Activated T-cell treated with anti-CD3 and anti-CD28 coated beads, Interleukin-2, amount 50 U/mL, for 72 hours (primary cell): ENCODE measurements at regions not wholly inside any gene's neighbourhood (a gene's known extent, or its start where the extent isn't known, plus 50 kb on each side); places are given as distances from the start of the nearest gene placed in this dataset.

Experiments
- ATAC-seq, 2 donors: fragments of 150-1000 bp; cut with Tn5 transposase; replicated peaks in 1 of 2; 2 replicates each; pipeline ENCODE4 v1.10.0; 2021; ENCODE audit warnings: moderate library complexity in 2 of 2, mild to moderate bottlenecking in 1 of 2
- DNase-seq, 2 donors: peaks; one replicate each; pipeline ENCODE4 v3.0.0; 2021 to 2022; ENCODE audit warnings: mixed read lengths in 1 of 2
- H3K27ac Mint-ChIP-seq: one replicate; pipeline ENCODE4 v1.8.0; 2022; ENCODE audit warnings: mild to moderate bottlenecking, moderate library complexity, mixed read lengths
- H3K27me3 Mint-ChIP-seq: one replicate; pipeline ENCODE4 v1.8.0; 2022; ENCODE audit warnings: low read depth, mixed read lengths
- H3K36me3 Mint-ChIP-seq, 2 donors: one replicate each; pipeline ENCODE4 v1.8.0; 2022; ENCODE audit warnings: mixed read lengths in 2 of 2, mild to moderate bottlenecking in 1 of 2; ENCODE audit not compliant: insufficient read depth in 2 of 2
- H3K4me1 Mint-ChIP-seq: one replicate; pipeline ENCODE4 v1.8.0; 2022; ENCODE audit warnings: low read depth, mixed read lengths
- H3K4me3 Mint-ChIP-seq, 2 donors: one replicate each; pipeline ENCODE4 v1.8.0; 2022; ENCODE audit warnings: mild to moderate bottlenecking in 2 of 2, mixed read lengths in 2 of 2, moderate library complexity in 2 of 2
- H3K9me3 Mint-ChIP-seq, 2 donors: one replicate each; pipeline ENCODE4 v1.8.0; 2022; ENCODE audit warnings: mixed read lengths in 2 of 2

GRCh38 chr7:82701949-82702348, 258.4 kb upstream of the CACNA2D1 start:
- Mint-ChIP-seq H3K27me3 (no peaks in the 10 kb centered on the region), H3K9me3 (peaks cover 0 to 5% of the 10 kb centered on the region in 2 donors), H3K27ac (no peak overlapping the region), H3K36me3 (no peaks in the 10 kb centered on the region), H3K4me3 (no peak overlapping the region), H3K4me1 (no peaks in the 10 kb centered on the region)
- DNase-seq (no peak), ATAC-seq (no peak)

- no peak overlapping the region for H3K4me3 Mint-ChIP-seq
Observed at GRCh38 chr7:82700741-82701140, 257.2 kb upstream of the CACNA2D1 start.

GRCh38 chr7:82699773-82700186, 256.2 kb upstream of the CACNA2D1 start:
- Mint-ChIP-seq H3K4me3 (no peak overlapping the region), H3K9me3 (peaks cover 0 to 5% of the 10 kb centered on the region in 2 donors)

More at GRCh38 chr7:82700741-82701140, 257.2 kb upstream of the CACNA2D1 start:
- no peak for ATAC-seq
- H3K27me3 Mint-ChIP-seq = no peaks in the 10 kb centered on the region
- peaks cover 0 to 5% of the 10 kb centered on the region in 2 donors for H3K9me3 Mint-ChIP-seq
- no peak overlapping the region for H3K27ac Mint-ChIP-seq
- H3K4me1 Mint-ChIP-seq = no peaks in the 10 kb centered on the region
- DNase-seq = no peak
- no peaks in the 10 kb centered on the region for H3K36me3 Mint-ChIP-seq

GRCh38 chr7:82697897-82698296, 254.3 kb upstream of the CACNA2D1 start:
- no peak for DNase-seq
- no peak for ATAC-seq
- H3K27me3 Mint-ChIP-seq = no peaks in the 10 kb centered on the region
- H3K36me3 Mint-ChIP-seq = no peaks in the 10 kb centered on the region
- H3K4me3 Mint-ChIP-seq = no peak overlapping the region
- H3K4me1 Mint-ChIP-seq = no peaks in the 10 kb centered on the region
- peaks cover 0 to 3% of the 10 kb centered on the region in 2 donors for H3K9me3 Mint-ChIP-seq
- no peak overlapping the region for H3K27ac Mint-ChIP-seq

More at GRCh38 chr7:82699773-82700186, 256.2 kb upstream of the CACNA2D1 start:
- no peak overlapping the region for H3K27ac Mint-ChIP-seq
- no peaks in the 10 kb centered on the region for H3K36me3 Mint-ChIP-seq
- H3K27me3 Mint-ChIP-seq = no peaks in the 10 kb centered on the region
- no peaks in the 10 kb centered on the region for H3K4me1 Mint-ChIP-seq
- DNase-seq (no peak), ATAC-seq (no peak)

GRCh38 chr7:82696631-82697030, 253.1 kb upstream of the CACNA2D1 start:
- DNase-seq = no peak
- Mint-ChIP-seq H3K36me3 (no peaks in the 10 kb centered on the region), H3K4me1 (no peaks in the 10 kb centered on the region), H3K27ac (no peak overlapping the region), H3K9me3 (peaks cover 2 to 3% of the 10 kb centered on the region in 2 donors), H3K4me3 (no peak overlapping the region), H3K27me3 (no peaks in the 10 kb centered on the region)
- no peak for ATAC-seq

- DNase-seq = no peak
- Mint-ChIP-seq H3K27me3 (no peaks in the 10 kb centered on the region), H3K9me3 (peaks cover 0 to 2% of the 10 kb centered on the region in 2 donors), H3K4me3 (no peak overlapping the region), H3K4me1 (no peaks in the 10 kb centered on the region), H3K27ac (no peak overlapping the region), H3K36me3 (no peaks in the 10 kb centered on the region)
- ATAC-seq = no peak
Observed at GRCh38 chr7:82694022-82694421, 250.4 kb upstream of the CACNA2D1 start.

- Mint-ChIP-seq H3K4me3 (no peak overlapping the region), H3K9me3 (peaks cover 0 to 2% of the 10 kb centered on the region in 2 donors)
- no peak for ATAC-seq
Observed at GRCh38 chr7:82690929-82691328, 247.4 kb upstream of the CACNA2D1 start.

GRCh38 chr7:82685214-82685613, 241.6 kb upstream of the CACNA2D1 start:
- ATAC-seq = no peak
- Mint-ChIP-seq H3K4me1 (no peaks in the 10 kb centered on the region), H3K27ac (no peak overlapping the region), H3K4me3 (no peak overlapping the region), H3K36me3 (no peaks in the 10 kb centered on the region), H3K27me3 (no peaks in the 10 kb centered on the region), H3K9me3 (peaks cover 0 to 2% of the 10 kb centered on the region in 2 donors)
- no peak for DNase-seq

More at GRCh38 chr7:82690929-82691328, 247.4 kb upstream of the CACNA2D1 start:
- Mint-ChIP-seq H3K27ac (no peak overlapping the region), H3K36me3 (no peaks in the 10 kb centered on the region), H3K4me1 (no peaks in the 10 kb centered on the region), H3K27me3 (no peaks in the 10 kb centered on the region)
- no peak for DNase-seq

GRCh38 chr7:82678716-82679115, 235.1 kb upstream of the CACNA2D1 start:
- Mint-ChIP-seq H3K36me3 (no peaks in the 10 kb centered on the region), H3K4me3 (peak overlapping the region; percentile 49 to 64), H3K4me1 (peaks cover 16% of the 10 kb centered on the region), H3K27me3 (no peaks in the 10 kb centered on the region), H3K27ac (peak overlapping the region; percentile 85), H3K9me3 (peaks cover 8% of the 10 kb centered on the region in 2 donors)
- DNase-seq (no peak), ATAC-seq (peak; percentile 40 to 60)

GRCh38 chr7:82678259-82678658, 234.7 kb upstream of the CACNA2D1 start:
- Mint-ChIP-seq H3K4me3 (peak overlapping the region; percentile 49 to 64), H3K27ac (peak overlapping the region; percentile 85), H3K4me1 (peaks cover 16% of the 10 kb centered on the region), H3K9me3 (peaks cover 7 to 8% of the 10 kb centered on the region in 2 donors), H3K27me3 (no peaks in the 10 kb centered on the region), H3K36me3 (no peaks in the 10 kb centered on the region)
- ATAC-seq (no peak), DNase-seq (no peak)

GRCh38 chr7:82677493-82677892, 233.9 kb upstream of the CACNA2D1 start:
- Mint-ChIP-seq H3K27me3 (no peaks in the 10 kb centered on the region), H3K4me3 (peak overlapping the region; percentile 15 to 31), H3K36me3 (no peaks in the 10 kb centered on the region), H3K27ac (no peak overlapping the region), H3K4me1 (peaks cover 16% of the 10 kb centered on the region), H3K9me3 (peaks cover 7 to 8% of the 10 kb centered on the region in 2 donors)
- DNase-seq (peak; percentile 44 to 50), ATAC-seq (peak; percentile 92 to 94)

- DNase-seq (no peak), ATAC-seq (peak in 1 of 2 donors; percentile 36)
- Mint-ChIP-seq H3K4me1 (peaks cover 16% of the 10 kb centered on the region), H3K4me3 (no peak overlapping the region), H3K36me3 (no peaks in the 10 kb centered on the region), H3K27ac (peak overlapping the region; percentile 42), H3K9me3 (peaks cover 7 to 8% of the 10 kb centered on the region in 2 donors), H3K27me3 (no peaks in the 10 kb centered on the region)
Observed at GRCh38 chr7:82676777-82677463, 233.3 kb upstream of the CACNA2D1 start.

- no peaks in the 10 kb centered on the region for H3K36me3 Mint-ChIP-seq
- H3K27ac Mint-ChIP-seq = no peak overlapping the region
- H3K27me3 Mint-ChIP-seq = no peaks in the 10 kb centered on the region
- peaks cover 16% of the 10 kb centered on the region for H3K4me1 Mint-ChIP-seq
- ATAC-seq (no peak), DNase-seq (no peak)
- H3K9me3 Mint-ChIP-seq = peaks cover 7 to 8% of the 10 kb centered on the region in 2 donors
- no peak overlapping the region for H3K4me3 Mint-ChIP-seq
Observed at GRCh38 chr7:82675396-82675795, 231.8 kb upstream of the CACNA2D1 start.

- Mint-ChIP-seq H3K27ac (no peak overlapping the region), H3K4me1 (peaks cover 16% of the 10 kb centered on the region), H3K27me3 (no peaks in the 10 kb centered on the region), H3K9me3 (peaks cover 4 to 6% of the 10 kb centered on the region in 2 donors), H3K4me3 (no peak overlapping the region), H3K36me3 (no peaks in the 10 kb centered on the region)
- DNase-seq (no peak), ATAC-seq (no peak)
Observed at GRCh38 chr7:82674268-82674667, 230.7 kb upstream of the CACNA2D1 start.
